Endothelial cell of umbilical vein (primary cell): ENCODE measurements at regions not wholly inside any gene's neighbourhood (a gene's known extent, or its start where the extent isn't known, plus 50 kb on each side); places are given as distances from the start of the nearest gene placed in this dataset.

Experiments
- BruUV-seq: library from RNA; stranded (reverse); fragments of 400-500 nt; replicated peaks from 2 replicates; lab custom pipeline; 2021; lab: Mats Ljungman, UMichigan
- CTCF ChIA-PET: fragments of 300-600, 350-600 bp; sonication (Branson Sonifier 250); formaldehyde crosslinking; loops from one replicate; lab custom pipeline; 2021; ENCODE audit warnings: antibody characterized with exemption, inconsistent platforms; lab: Charles Lee
- POLR2A ChIA-PET: fragments of 300-600, 350-600 bp; sonication (Branson Sonifier 250); formaldehyde crosslinking; loops from one replicate; lab custom pipeline; 2021; ENCODE audit warnings: antibody characterized with exemption, inconsistent platforms; lab: Charles Lee
- DNase-seq: peaks from one replicate; pipeline ENCODE4 v3.0.0-alpha.2; 2011; ENCODE audit warnings: low read depth, low spot score
- FAIRE-seq: peaks from 2 replicates; lab custom pipeline; 2011; peaks lifted over from hg19 to GRCh38; lab: Jason Lieb, UNC
- H2AFZ ChIP-seq: 2 replicates; pipeline ENCODE4 v1.6.0; 2012; ENCODE audit warnings: low read depth, low read length, control low read depth, inconsistent platforms
- H3K27ac ChIP-seq: 2 replicates; pipeline ENCODE4 v1.5.1; 2011; ENCODE audit warnings: low read depth, mild to moderate bottlenecking, control low read depth, low read length, moderate library complexity; ENCODE audit not compliant: insufficient read depth
- H3K27me3 ChIP-seq, 2 experiments: 2 replicates each; pipeline versions ENCODE4 v1.6.0 to v1.6.1; 2011; ENCODE audit warnings: low read length in 2 of 2, mixed read lengths in 1 of 2; ENCODE audit not compliant: control insufficient read depth in 2 of 2, insufficient read depth in 2 of 2
- H3K36me3 ChIP-seq, 2 experiments: 2 replicates in 1 of 2; 3 replicates in 1 of 2; pipeline ENCODE4 v1.5.1; 2011; ENCODE audit warnings: low read length in 2 of 2, mild to moderate bottlenecking in 1 of 2, moderate library complexity in 1 of 2; ENCODE audit not compliant: control insufficient read depth in 2 of 2, insufficient read depth in 2 of 2; ENCODE audit errors: extremely low read depth in 1 of 2
- H3K4me1 ChIP-seq: 3 replicates; pipeline ENCODE4 v1.5.1; 2011; ENCODE audit warnings: mild to moderate bottlenecking, low read length; ENCODE audit not compliant: control insufficient read depth, insufficient read depth; ENCODE audit errors: extremely low read depth
- H3K4me2 ChIP-seq: 2 replicates; pipeline ENCODE4 v1.6.1; 2011; ENCODE audit warnings: low read length, control low read depth, mixed read lengths; ENCODE audit not compliant: insufficient read depth
- H3K4me3 ChIP-seq, 3 experiments: fragments of 200-600 bp in 1 of 3; sonication (generic), shearing (Covaris generic) in 1 of 3; replicated peaks in 1 of 3; 2 replicates each; pipeline ENCODE4 v1.5.1; 2011 to 2016; ENCODE audit warnings: control low read depth in 3 of 3, low read length in 3 of 3, mild to moderate bottlenecking in 2 of 3, inconsistent platforms in 1 of 3, low read depth in 1 of 3, moderate library complexity in 1 of 3; ENCODE audit not compliant: insufficient read depth in 1 of 3
- H3K79me2 ChIP-seq: 2 replicates; pipeline ENCODE4 v1.6.0; 2012; ENCODE audit warnings: low read length, inconsistent platforms; ENCODE audit not compliant: control insufficient read depth, insufficient read depth
- H3K9ac ChIP-seq: replicated peaks from 2 replicates; pipeline ENCODE3; 2011; ENCODE audit warnings: low read length, control low read depth; ENCODE audit not compliant: insufficient read depth; ENCODE audit errors: extremely low read depth
- H3K9me1 ChIP-seq: replicated peaks from 3 replicates; pipeline ENCODE4 v1.6.0; 2011; ENCODE audit warnings: mild to moderate bottlenecking, low read length; ENCODE audit not compliant: control insufficient read depth, insufficient read depth; ENCODE audit errors: extremely low read depth
- H3K9me3 ChIP-seq: replicated peaks from 2 replicates; pipeline ENCODE4 v1.5.1; 2012; ENCODE audit warnings: low read length, inconsistent platforms; ENCODE audit not compliant: control insufficient read depth, insufficient read depth
- H4K20me1 ChIP-seq: replicated peaks from 2 replicates; pipeline ENCODE3; 2011; ENCODE audit warnings: mild to moderate bottlenecking, low read length; ENCODE audit not compliant: control insufficient read depth, insufficient read depth; ENCODE audit errors: extremely low read depth
- EZH2 ChIP-seq: IDR thresholded peaks from 2 replicates; pipeline ENCODE4 v1.6.1; 2012; ENCODE audit warnings: borderline replicate concordance, low read depth, mild to moderate bottlenecking, moderate library complexity, low read length, inconsistent platforms; ENCODE audit not compliant: severe bottlenecking
- FOS ChIP-seq: IDR thresholded peaks from 2 replicates; pipeline ENCODE4 v1.6.1; 2011; ENCODE audit warnings: mild to moderate bottlenecking, low read length, moderate library complexity, borderline replicate concordance; ENCODE audit not compliant: insufficient read depth
- GATA2 ChIP-seq: IDR thresholded peaks from 2 replicates; pipeline ENCODE4 v1.7.0; 2011; ENCODE audit warnings: low read depth, mild to moderate bottlenecking, moderate library complexity, mixed read lengths, low read length; ENCODE audit not compliant: insufficient read length, insufficient read depth
- JUN ChIP-seq: IDR thresholded peaks from 2 replicates; pipeline ENCODE4 v1.6.1; 2011; ENCODE audit warnings: borderline replicate concordance, low read depth; ENCODE audit not compliant: insufficient read length, insufficient read depth
- MAX ChIP-seq: IDR thresholded peaks from 2 replicates; pipeline ENCODE4 v1.6.1; 2011; ENCODE audit not compliant: insufficient read depth, insufficient read length
- MYC ChIP-seq: IDR thresholded peaks from one replicate; pipeline ENCODE4 v1.6.1; 2011; ENCODE audit warnings: mild to moderate bottlenecking, low read depth, low read length
- POLR2A ChIP-seq: IDR thresholded peaks from 2 replicates; pipeline ENCODE4 v1.6.1; 2012; ENCODE audit warnings: low read depth, mild to moderate bottlenecking, control low read depth, low read length
- POLR2AphosphoS5 ChIP-seq: IDR thresholded peaks from 2 replicates; pipeline ENCODE4 v1.6.1; 2012; ENCODE audit warnings: low read depth, mild to moderate bottlenecking, control low read depth, low read length, moderate library complexity; ENCODE audit not compliant: insufficient read depth
- dilution Hi-C: fragments of 300-500 bp; cut with MboI; formaldehyde crosslinking; loops from one replicate; pipeline ENCODE4 v1.15.0; 2019; ENCODE audit warnings: low sequenced_read_pairs; ENCODE audit not compliant: extremely low pct_ligation_motif_present
- intact Hi-C: fragments of 100-400 bp; cut with micrococcal nuclease; formaldehyde crosslinking; loops from one replicate; pipeline ENCODE4 v1.10.0; 2022
- TF ChIP-seq, protein P1 (sequence below), 2 donors: IDR thresholded peaks; 1 replicate in 1 of 2; 2 replicates in 1 of 2; pipeline ENCODE4 v1.5.1; 2011; ENCODE audit warnings: low read length in 2 of 2, mild to moderate bottlenecking in 2 of 2, moderate library complexity in 2 of 2, control low read depth in 1 of 2, inconsistent platforms in 1 of 2, low read depth in 1 of 2; ENCODE audit not compliant: insufficient read depth in 1 of 2; ENCODE audit errors: extremely low read depth in 1 of 2

GRCh38 chr2:160583813-160584537, 90.4 kb upstream of the RBMS1 start:
- DNase-seq (no peak), FAIRE-seq (no peak)
- dilution Hi-C loops (no loop called here), intact Hi-C loops (loop anchor here (10.0 kb wide), 1 partner anchor 331 kb away; no protein-coding TSS in a partner anchor)
- Histone ChIP-seq H3K36me3 (no peaks in the 10 kb centered on the region), H3K9me1 (no peaks in the 10 kb centered on the region), H3K4me2 (no peak overlapping the region), H3K4me3 (no peak overlapping the region), H4K20me1 (no peaks in the 10 kb centered on the region), H3K9me3 (no peaks in the 10 kb centered on the region), H3K4me1 (no peaks in the 10 kb centered on the region), H3K79me2 (no peaks in the 10 kb centered on the region), H3K27ac (no peak overlapping the region), H3K9ac (no peak overlapping the region), H2AFZ (no peak overlapping the region), H3K27me3 (no peaks in the 10 kb centered on the region)
- no TSS peak for BruUV-seq
- TF ChIP-seq JUN (no peak), POLR2A (no peak), MYC (no peak), GATA2 (no peak), MAX (no peak), FOS (no peak), EZH2 (no peak), POLR2AphosphoS5 (no peak)
- TF ChIP-seq, protein P1, sequence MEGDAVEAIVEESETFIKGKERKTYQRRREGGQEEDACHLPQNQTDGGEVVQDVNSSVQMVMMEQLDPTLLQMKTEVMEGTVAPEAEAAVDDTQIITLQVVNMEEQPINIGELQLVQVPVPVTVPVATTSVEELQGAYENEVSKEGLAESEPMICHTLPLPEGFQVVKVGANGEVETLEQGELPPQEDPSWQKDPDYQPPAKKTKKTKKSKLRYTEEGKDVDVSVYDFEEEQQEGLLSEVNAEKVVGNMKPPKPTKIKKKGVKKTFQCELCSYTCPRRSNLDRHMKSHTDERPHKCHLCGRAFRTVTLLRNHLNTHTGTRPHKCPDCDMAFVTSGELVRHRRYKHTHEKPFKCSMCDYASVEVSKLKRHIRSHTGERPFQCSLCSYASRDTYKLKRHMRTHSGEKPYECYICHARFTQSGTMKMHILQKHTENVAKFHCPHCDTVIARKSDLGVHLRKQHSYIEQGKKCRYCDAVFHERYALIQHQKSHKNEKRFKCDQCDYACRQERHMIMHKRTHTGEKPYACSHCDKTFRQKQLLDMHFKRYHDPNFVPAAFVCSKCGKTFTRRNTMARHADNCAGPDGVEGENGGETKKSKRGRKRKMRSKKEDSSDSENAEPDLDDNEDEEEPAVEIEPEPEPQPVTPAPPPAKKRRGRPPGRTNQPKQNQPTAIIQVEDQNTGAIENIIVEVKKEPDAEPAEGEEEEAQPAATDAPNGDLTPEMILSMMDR (IDR thresholded peaks at IDR 0.05; ENCODE audit: extremely low read depth in 1 of 2, insufficient read depth in 1 of 2, low read depth in 1 of 2, low read length in 2 of 2), result no peak
- ChIA-PET CTCF (no interaction called here), POLR2A (no interaction called here)
